Neural crest cell (in vitro differentiated cells): ENCODE measurements at regions not wholly inside any gene's neighbourhood (a gene's known extent, or its start where the extent isn't known, plus 50 kb on each side); places are given as distances from the start of the nearest gene placed in this dataset.
"Not testable (repeated sequence)": the region's sequence is repeated elsewhere in the genome, so short reads cannot be mapped to it uniquely, and the experiment has no call there.

Experiments
- DNase-seq: peaks from one replicate; pipeline ENCODE4 v3.0.0; 2021; ENCODE audit warnings: low read depth, mixed read lengths, low spot score
- H3K27ac Mint-ChIP-seq: one replicate; pipeline ENCODE4 v1.8.0; 2021; ENCODE audit warnings: mild to moderate bottlenecking, mixed read lengths; ENCODE audit not compliant: unreplicated experiment
- H3K27me3 Mint-ChIP-seq: 2 replicates; pipeline ENCODE4 v1.8.0; 2021; ENCODE audit warnings: low read depth, mild to moderate bottlenecking, mixed read lengths
- H3K36me3 Mint-ChIP-seq: 2 replicates; pipeline ENCODE4 v1.8.0; 2021; ENCODE audit warnings: low read depth, mild to moderate bottlenecking, mixed read lengths
- H3K4me1 Mint-ChIP-seq: 2 replicates; pipeline ENCODE4 v1.8.0; 2021; ENCODE audit warnings: mixed read lengths
- H3K4me3 Mint-ChIP-seq: one replicate; pipeline ENCODE4 v1.8.0; 2021; ENCODE audit warnings: mild to moderate bottlenecking, mixed read lengths
- H3K9me3 Mint-ChIP-seq: 2 replicates; pipeline ENCODE4 v1.8.0; 2021; ENCODE audit warnings: mixed read lengths
- CTCF ChIP-seq: fragments of 200-600 bp; sonication (generic); conservative IDR thresholded peaks from 2 replicates; pipeline ENCODE4 v1.5.0; 2021; ENCODE audit warnings: antibody characterized with exemption, mild to moderate bottlenecking

- no peaks in the 10 kb centered on the region for H3K27me3 Mint-ChIP-seq
- no peak overlapping the region for H3K27ac Mint-ChIP-seq
- DNase-seq, result no peak
- no peak overlapping the region for H3K4me3 Mint-ChIP-seq
- H3K36me3 Mint-ChIP-seq, result no peaks in the 10 kb centered on the region
- H3K4me1 Mint-ChIP-seq, result no peaks in the 10 kb centered on the region
- TF ChIP-seq CTCF, result no peak
- peaks cover 3% of the 10 kb centered on the region for H3K9me3 Mint-ChIP-seq
Observed at GRCh38 chr9:31745886-31746285, 638.6 kb upstream of the ACO1 start.

- peaks cover 5% of the 10 kb centered on the region for H3K9me3 Mint-ChIP-seq
- no peaks in the 10 kb centered on the region for H3K36me3 Mint-ChIP-seq
- H3K4me3 Mint-ChIP-seq, result no peak overlapping the region
- H3K27ac Mint-ChIP-seq, result no peak overlapping the region
- TF ChIP-seq CTCF, result no peak
- DNase-seq, result no peak
- H3K27me3 Mint-ChIP-seq, result no peaks in the 10 kb centered on the region
- H3K4me1 Mint-ChIP-seq, result no peaks in the 10 kb centered on the region
Observed at GRCh38 chr9:31753756-31754155, 630.7 kb upstream of the ACO1 start.

- H3K4me1 Mint-ChIP-seq, result no peaks in the 10 kb centered on the region
- peaks cover 2% of the 10 kb centered on the region for H3K9me3 Mint-ChIP-seq
- no peak overlapping the region for H3K4me3 Mint-ChIP-seq
- no peaks in the 10 kb centered on the region for H3K36me3 Mint-ChIP-seq
- H3K27ac Mint-ChIP-seq, result no peak overlapping the region
- DNase-seq, result no peak
- TF ChIP-seq CTCF, result no peak
- no peaks in the 10 kb centered on the region for H3K27me3 Mint-ChIP-seq
Observed at GRCh38 chr9:31759703-31760102, 624.7 kb upstream of the ACO1 start.

GRCh38 chr9:31774021-31774420 is 610.4 kb upstream of the ACO1 start:
- peaks cover 26% of the 10 kb centered on the region for H3K9me3 Mint-ChIP-seq
- not testable (repeated sequence) for DNase-seq, H3K27me3 Mint-ChIP-seq, H3K27ac Mint-ChIP-seq, H3K4me1 Mint-ChIP-seq, H3K4me3 Mint-ChIP-seq
- H3K36me3 Mint-ChIP-seq, result peaks cover 17% of the 10 kb centered on the region

GRCh38 chr9:31774571-31774970 is 609.9 kb upstream of the ACO1 start:
- peaks cover 28% of the 10 kb centered on the region for H3K9me3 Mint-ChIP-seq
- H3K36me3 Mint-ChIP-seq, result peaks cover 18% of the 10 kb centered on the region
- no peak overlapping the region for H3K27ac Mint-ChIP-seq
- H3K4me3 Mint-ChIP-seq, result no peak overlapping the region
- no peaks in the 10 kb centered on the region for H3K4me1 Mint-ChIP-seq
- no peak for TF ChIP-seq CTCF
- no peak for DNase-seq
- no peaks in the 10 kb centered on the region for H3K27me3 Mint-ChIP-seq

- Mint-ChIP-seq H3K27ac (no peak overlapping the region), H3K4me3 (no peak overlapping the region), H3K9me3 (peaks cover 32% of the 10 kb centered on the region), H3K4me1 (no peaks in the 10 kb centered on the region), H3K27me3 (no peaks in the 10 kb centered on the region), H3K36me3 (peaks cover 20% of the 10 kb centered on the region)
- TF ChIP-seq CTCF, result no peak
- no peak for DNase-seq
Observed at GRCh38 chr9:31776471-31776870, 608.0 kb upstream of the ACO1 start.
